Hematopoietic multipotent progenitor cell treated with erythropoietin and hydrocortisone succinate and interleukin-3 and kit ligand, for 8 days (in vitro differentiated cells): ENCODE measurements at regions not wholly inside any gene's neighbourhood (a gene's known extent, or its start where the extent isn't known, plus 50 kb on each side); places are given as distances from the start of the nearest gene placed in this dataset.
A peak's percentile ranks its signal among the peaks of the same experiment; 100 is the strongest.
"Not testable (repeated sequence)": the region's sequence is repeated elsewhere in the genome, so short reads cannot be mapped to it uniquely, and the experiment has no call there.

Source experiments
- DNase-seq: peaks from one replicate; pipeline ENCODE4 v3.0.0-alpha.2; 2015

- no peak for DNase-seq
Measured at GRCh38 chr14:50020799-50021198, 95.6 kb downstream of the VCPKMT start.

GRCh38 chr14:50021261-50022031 lies 94.9 kb downstream of the VCPKMT start:
- no peak for DNase-seq

GRCh38 chr14:50022661-50023060 lies 93.7 kb downstream of the VCPKMT start:
- no peak for DNase-seq

- DNase-seq: no peak
Measured at GRCh38 chr14:50023671-50024490, 92.5 kb downstream of the VCPKMT start.

- DNase-seq: no peak
Measured at GRCh38 chr14:50025073-50025472, 91.3 kb downstream of the VCPKMT start.

GRCh38 chr14:50025776-50026175 lies 90.6 kb downstream of the VCPKMT start:
- DNase-seq: peak; percentile 52

- DNase-seq: no peak
Measured at GRCh38 chr14:50026396-50026795, 90.0 kb downstream of the VCPKMT start.

GRCh38 chr14:50027816-50028215 lies 88.6 kb downstream of the VCPKMT start:
- DNase-seq: no peak

GRCh38 chr14:50028458-50028857 lies 87.9 kb downstream of the VCPKMT start:
- DNase-seq: no peak

- peak; percentile 40 for DNase-seq
Measured at GRCh38 chr14:50030036-50030435, 86.3 kb downstream of the VCPKMT start.

GRCh38 chr14:50030911-50031310 lies 85.5 kb downstream of the VCPKMT start:
- DNase-seq: not testable (repeated sequence)

- DNase-seq: no peak
Measured at GRCh38 chr14:50031602-50032313, 84.6 kb downstream of the VCPKMT start.

- not testable (repeated sequence) for DNase-seq
Measured at GRCh38 chr14:50032462-50033167, 83.8 kb downstream of the VCPKMT start.

GRCh38 chr14:50035214-50035613 lies 81.2 kb downstream of the VCPKMT start:
- no peak for DNase-seq

- no peak for DNase-seq
Measured at GRCh38 chr14:50036211-50036610, 80.2 kb downstream of the VCPKMT start.

- no peak for DNase-seq
Measured at GRCh38 chr14:50036637-50037036, 79.7 kb downstream of the VCPKMT start.

GRCh38 chr14:50037240-50037639 lies 79.1 kb downstream of the VCPKMT start:
- no peak for DNase-seq

- DNase-seq: peak; percentile 61
Measured at GRCh38 chr14:50037852-50038251, 78.5 kb downstream of the VCPKMT start.

GRCh38 chr14:50038398-50039119 lies 77.8 kb downstream of the VCPKMT start:
- DNase-seq: peak; percentile 92

GRCh38 chr14:50039120-50039517 lies 77.3 kb downstream of the VCPKMT start:
- DNase-seq: no peak

- DNase-seq: no peak
Measured at GRCh38 chr14:50039734-50040400, 76.5 kb downstream of the VCPKMT start.

GRCh38 chr14:50040401-50040775 lies 76.0 kb downstream of the VCPKMT start:
- peak; percentile 23 for DNase-seq
